Thymus (tissue), 11 donors: ENCODE measurements at regions not wholly inside any gene's neighbourhood (a gene's known extent, or its start where the extent isn't known, plus 50 kb on each side); places are given as distances from the start of the nearest gene placed in this dataset.

Source experiments
- DNase-seq, 9 donors: peaks; one replicate each; pipeline ENCODE4 v3.0.0-alpha.2; 2013; ENCODE audit warnings: low spot score in 9 of 9, low read depth in 6 of 9, missing footprints in 1 of 9
- H3K27ac ChIP-seq, 2 donors: one replicate each; pipeline ENCODE4 v1.5.1; 2013; ENCODE audit warnings: control low read depth in 1 of 2, low read depth in 1 of 2, low read length in 1 of 2, mild to moderate bottlenecking in 1 of 2, moderate library complexity in 1 of 2
- H3K27me3 ChIP-seq, 2 donors: one replicate each; pipeline ENCODE4 v1.5.1; 2013; ENCODE audit warnings: low read length in 1 of 2; ENCODE audit not compliant: control insufficient read depth in 2 of 2, insufficient read depth in 1 of 2
- H3K36me3 ChIP-seq, 2 donors: one replicate each; pipeline ENCODE4 v1.5.1; 2013; ENCODE audit warnings: low read length in 1 of 2, mild to moderate bottlenecking in 1 of 2, moderate library complexity in 1 of 2; ENCODE audit not compliant: control insufficient read depth in 2 of 2, insufficient read depth in 2 of 2
- H3K4me1 ChIP-seq, 2 donors: one replicate each; pipeline ENCODE4 v1.5.1; 2013; ENCODE audit warnings: low read length in 2 of 2; ENCODE audit not compliant: control insufficient read depth in 2 of 2, insufficient read depth in 2 of 2
- H3K4me3 ChIP-seq, 2 donors: one replicate each; pipeline ENCODE4 v1.5.1; 2013; ENCODE audit warnings: low read length in 2 of 2, control low read depth in 1 of 2, mild to moderate bottlenecking in 1 of 2
- H3K9me3 ChIP-seq, 2 donors: one replicate each; pipeline ENCODE4 v1.5.1; 2013; ENCODE audit warnings: low read length in 1 of 2, mild to moderate bottlenecking in 1 of 2; ENCODE audit not compliant: control insufficient read depth in 2 of 2, insufficient read depth in 1 of 2
- WGBS: extraction: QIAGEN DNeasy Blood & Tissue Kit; methylation state at CpG from one replicate; pipeline ENCODE4 v1.1.7; 2013; 5-methylcytosine and 5-hydroxymethylcytosine counted together
- donor health status: healthy.

- Histone ChIP-seq H3K27ac (peak overlapping the region; percentile 88 to 91), H3K9me3 (peaks cover 2 to 9% of the 10 kb centered on the region in 2 donors), H3K4me3 (peak overlapping the region; percentile 20 to 27), H3K27me3 (no peaks in the 10 kb centered on the region), H3K4me1 (peaks cover 69 to 98% of the 10 kb centered on the region in 2 donors), H3K36me3 (peaks cover 29 to 49% of the 10 kb centered on the region in 2 donors)
- no peak for DNase-seq
- 88% methylated on average over 16 of the region's 16 CpGs for WGBS
Measured at GRCh38 chr17:77461277-77462057, 320.7 kb downstream of the SEC14L1 start.

- Histone ChIP-seq H3K4me1 (peaks cover 65 to 98% of the 10 kb centered on the region in 2 donors), H3K27me3 (no peaks in the 10 kb centered on the region), H3K27ac (peak overlapping the region; percentile 86 to 91), H3K4me3 (peak overlapping the region; percentile 20 to 27), H3K36me3 (peaks cover 27 to 49% of the 10 kb centered on the region in 2 donors), H3K9me3 (peaks cover 2 to 9% of the 10 kb centered on the region in 2 donors)
- WGBS = 9% methylated on average over 11 of the region's 11 CpGs
- DNase-seq = peak in 1 of 9 donors; percentile 74
Measured at GRCh38 chr17:77462090-77462489, 321.3 kb downstream of the SEC14L1 start.

- Histone ChIP-seq H3K36me3 (peaks cover 29 to 49% of the 10 kb centered on the region in 2 donors), H3K4me3 (no peak overlapping the region), H3K9me3 (peaks cover 2 to 7% of the 10 kb centered on the region in 2 donors), H3K27me3 (no peaks in the 10 kb centered on the region), H3K27ac (peak overlapping the region; percentile 86 to 91), H3K4me1 (peaks cover 58 to 98% of the 10 kb centered on the region in 2 donors)
- 91% methylated on average over 16 of the region's 16 CpGs for WGBS
- DNase-seq = no peak
Measured at GRCh38 chr17:77462553-77463497, 322.1 kb downstream of the SEC14L1 start.

GRCh38 chr17:77464988-77465357 lies 324.2 kb downstream of the SEC14L1 start:
- Histone ChIP-seq H3K9me3 (no peaks in the 10 kb centered on the region), H3K4me1 (peaks cover 46 to 92% of the 10 kb centered on the region in 2 donors), H3K27ac (peak overlapping the region; percentile 87 to 96), H3K36me3 (peaks cover 37 to 53% of the 10 kb centered on the region in 2 donors), H3K27me3 (no peaks in the 10 kb centered on the region), H3K4me3 (peak overlapping the region; percentile 39 to 41)
- DNase-seq = no peak
- 93% methylated on average over 6 of the region's 6 CpGs for WGBS

GRCh38 chr17:77465358-77466041 lies 324.7 kb downstream of the SEC14L1 start:
- Histone ChIP-seq H3K27me3 (no peaks in the 10 kb centered on the region), H3K4me1 (peaks cover 46 to 92% of the 10 kb centered on the region in 2 donors), H3K9me3 (no peaks in the 10 kb centered on the region), H3K27ac (peak overlapping the region; percentile 87 to 96), H3K36me3 (peaks cover 42 to 58% of the 10 kb centered on the region in 2 donors), H3K4me3 (peak overlapping the region; percentile 39 to 41)
- WGBS = 5% methylated on average over 13 of the region's 13 CpGs
- DNase-seq = peak in 6 of 9 donors; percentile 68 to 92 (median 80)

- H3K27me3 ChIP-seq = no peaks in the 10 kb centered on the region
- peak overlapping the region; percentile 87 to 96 for H3K27ac ChIP-seq
- DNase-seq = no peak
- H3K4me1 ChIP-seq = peaks cover 46 to 92% of the 10 kb centered on the region in 2 donors
- 55% methylated on average over 13 of the region's 13 CpGs for WGBS
- H3K4me3 ChIP-seq = peak overlapping the region; percentile 39 to 41
- H3K9me3 ChIP-seq = no peaks in the 10 kb centered on the region
- peaks cover 49 to 65% of the 10 kb centered on the region in 2 donors for H3K36me3 ChIP-seq
Measured at GRCh38 chr17:77466140-77466539, 325.4 kb downstream of the SEC14L1 start.

GRCh38 chr17:77466596-77467223 lies 325.9 kb downstream of the SEC14L1 start:
- 96% methylated on average over 24 of the region's 24 CpGs for WGBS
- Histone ChIP-seq H3K27ac (peak overlapping the region; percentile 87 to 96), H3K4me3 (peak overlapping the region in 1 of 2 donors; percentile 41), H3K4me1 (peaks cover 46 to 92% of the 10 kb centered on the region in 2 donors), H3K9me3 (no peaks in the 10 kb centered on the region), H3K27me3 (no peaks in the 10 kb centered on the region), H3K36me3 (peaks cover 55 to 68% of the 10 kb centered on the region in 2 donors)
- DNase-seq = no peak

- no peaks in the 10 kb centered on the region for H3K27me3 ChIP-seq
- peaks cover 51 to 92% of the 10 kb centered on the region in 2 donors for H3K4me1 ChIP-seq
- no peak for DNase-seq
- H3K27ac ChIP-seq = no peak overlapping the region
- peaks cover 57 to 76% of the 10 kb centered on the region in 2 donors for H3K36me3 ChIP-seq
- H3K4me3 ChIP-seq = no peak overlapping the region
- H3K9me3 ChIP-seq = no peaks in the 10 kb centered on the region
- 95% methylated on average over 25 of the region's 25 CpGs for WGBS
Measured at GRCh38 chr17:77467521-77467920, 326.8 kb downstream of the SEC14L1 start.
